Memory B cell (primary cell): ENCODE measurements at regions not wholly inside any gene's neighbourhood (a gene's known extent, or its start where the extent isn't known, plus 50 kb on each side); places are given as distances from the start of the nearest gene placed in this dataset.

Experiments used
- ATAC-seq: fragments of 150-1000 bp; cut with Tn5 transposase; 2 replicates; pipeline ENCODE4 v1.10.0; 2021; ENCODE audit warnings: low read depth, mild to moderate bottlenecking, moderate library complexity
- DNase-seq, 2 donors: peaks; one replicate each; pipeline ENCODE4 v3.0.0; 2022; ENCODE audit warnings: low spot score in 2 of 2
- H3K27ac Mint-ChIP-seq: one replicate; pipeline ENCODE4 v1.8.0; 2022; ENCODE audit warnings: mild to moderate bottlenecking, moderate library complexity, mixed read lengths
- H3K27me3 Mint-ChIP-seq: one replicate; pipeline ENCODE4 v1.8.0; 2022; ENCODE audit warnings: mixed read lengths
- H3K36me3 Mint-ChIP-seq: one replicate; pipeline ENCODE4 v1.8.0; 2022; ENCODE audit warnings: mild to moderate bottlenecking, mixed read lengths
- H3K4me1 Mint-ChIP-seq: one replicate; pipeline ENCODE4 v1.8.0; 2022; ENCODE audit warnings: mixed read lengths
- H3K4me3 Mint-ChIP-seq: one replicate; pipeline ENCODE4 v1.8.0; 2022; ENCODE audit warnings: mild to moderate bottlenecking, moderate library complexity, mixed read lengths
- H3K9me3 Mint-ChIP-seq: one replicate; pipeline ENCODE4 v1.8.0; 2022; ENCODE audit warnings: mixed read lengths

GRCh38 chr20:24245094-24245493, 224.3 kb upstream of the SYNDIG1 start:
- Mint-ChIP-seq H3K4me1 (no peaks in the 10 kb centered on the region), H3K36me3 (peaks cover 2% of the 10 kb centered on the region), H3K4me3 (no peak overlapping the region), H3K27ac (no peak overlapping the region), H3K9me3 (peaks cover 2% of the 10 kb centered on the region), H3K27me3 (peaks cover 7% of the 10 kb centered on the region)
- DNase-seq (no peak), ATAC-seq (no peak)

GRCh38 chr20:24242763-24243162, 226.7 kb upstream of the SYNDIG1 start:
- Mint-ChIP-seq H3K4me3 (no peak overlapping the region), H3K27ac (no peak overlapping the region), H3K36me3 (peaks cover 2% of the 10 kb centered on the region), H3K27me3 (peaks cover 8% of the 10 kb centered on the region), H3K4me1 (no peaks in the 10 kb centered on the region), H3K9me3 (no peaks in the 10 kb centered on the region)
- DNase-seq (no peak), ATAC-seq (no peak)

GRCh38 chr20:24241466-24241865, 228.0 kb upstream of the SYNDIG1 start:
- no peaks in the 10 kb centered on the region for H3K9me3 Mint-ChIP-seq

GRCh38 chr20:24236963-24237362, 232.5 kb upstream of the SYNDIG1 start:
- Mint-ChIP-seq H3K4me1 (no peaks in the 10 kb centered on the region), H3K27me3 (peaks cover 1% of the 10 kb centered on the region), H3K9me3 (no peaks in the 10 kb centered on the region), H3K4me3 (no peak overlapping the region), H3K27ac (no peak overlapping the region), H3K36me3 (no peaks in the 10 kb centered on the region)
- DNase-seq (no peak), ATAC-seq (no peak)

More at GRCh38 chr20:24241466-24241865, 228.0 kb upstream of the SYNDIG1 start:
- Mint-ChIP-seq H3K27ac (no peak overlapping the region), H3K4me3 (no peak overlapping the region), H3K36me3 (peaks cover 2% of the 10 kb centered on the region), H3K27me3 (peaks cover 8% of the 10 kb centered on the region), H3K4me1 (no peaks in the 10 kb centered on the region)
- no peak for DNase-seq
- ATAC-seq, result no peak

GRCh38 chr20:24236201-24236600, 233.2 kb upstream of the SYNDIG1 start:
- no peak overlapping the region for H3K4me3 Mint-ChIP-seq
- no peak for ATAC-seq

GRCh38 chr20:24235296-24236175, 233.9 kb upstream of the SYNDIG1 start:
- no peak overlapping the region for H3K27ac Mint-ChIP-seq
- H3K9me3 Mint-ChIP-seq, result no peaks in the 10 kb centered on the region
- DNase-seq, result no peak
- peaks cover 1% of the 10 kb centered on the region for H3K27me3 Mint-ChIP-seq
- no peaks in the 10 kb centered on the region for H3K36me3 Mint-ChIP-seq
- H3K4me1 Mint-ChIP-seq, result no peaks in the 10 kb centered on the region
- H3K4me3 Mint-ChIP-seq, result no peak overlapping the region
- ATAC-seq, result no peak

More at GRCh38 chr20:24236201-24236600, 233.2 kb upstream of the SYNDIG1 start:
- H3K27ac Mint-ChIP-seq, result no peak overlapping the region
- no peaks in the 10 kb centered on the region for H3K4me1 Mint-ChIP-seq
- no peak for DNase-seq
- peaks cover 1% of the 10 kb centered on the region for H3K27me3 Mint-ChIP-seq
- H3K36me3 Mint-ChIP-seq, result no peaks in the 10 kb centered on the region
- H3K9me3 Mint-ChIP-seq, result no peaks in the 10 kb centered on the region

- H3K4me3 Mint-ChIP-seq, result no peak overlapping the region
Observed at GRCh38 chr20:24227600-24227999, 239.0 kb upstream of the GGTLC1 start.

GRCh38 chr20:24212494-24212893, 223.9 kb upstream of the GGTLC1 start:
- H3K4me1 Mint-ChIP-seq, result peaks cover 3% of the 10 kb centered on the region
- H3K36me3 Mint-ChIP-seq, result peaks cover 4% of the 10 kb centered on the region
- ATAC-seq (no peak), DNase-seq (no peak)
- no peak overlapping the region for H3K27ac Mint-ChIP-seq
- no peak overlapping the region for H3K4me3 Mint-ChIP-seq
- H3K9me3 Mint-ChIP-seq, result peaks cover 17% of the 10 kb centered on the region
- peaks cover 9% of the 10 kb centered on the region for H3K27me3 Mint-ChIP-seq

More at GRCh38 chr20:24227600-24227999, 239.0 kb upstream of the GGTLC1 start:
- H3K9me3 Mint-ChIP-seq, result no peaks in the 10 kb centered on the region
- no peak overlapping the region for H3K27ac Mint-ChIP-seq
- no peaks in the 10 kb centered on the region for H3K4me1 Mint-ChIP-seq
- H3K36me3 Mint-ChIP-seq, result no peaks in the 10 kb centered on the region
- H3K27me3 Mint-ChIP-seq, result no peaks in the 10 kb centered on the region
- ATAC-seq (no peak), DNase-seq (no peak)

GRCh38 chr20:24211972-24212371, 223.4 kb upstream of the GGTLC1 start:
- Mint-ChIP-seq H3K36me3 (peaks cover 4% of the 10 kb centered on the region), H3K4me1 (peaks cover 3% of the 10 kb centered on the region), H3K27ac (no peak overlapping the region), H3K4me3 (no peak overlapping the region), H3K9me3 (peaks cover 16% of the 10 kb centered on the region), H3K27me3 (peaks cover 9% of the 10 kb centered on the region)
- ATAC-seq (no peak), DNase-seq (no peak)

- peaks cover 4% of the 10 kb centered on the region for H3K36me3 Mint-ChIP-seq
- peaks cover 13% of the 10 kb centered on the region for H3K9me3 Mint-ChIP-seq
- DNase-seq (no peak), ATAC-seq (no peak)
- peaks cover 3% of the 10 kb centered on the region for H3K4me1 Mint-ChIP-seq
- H3K4me3 Mint-ChIP-seq, result no peak overlapping the region
- peaks cover 9% of the 10 kb centered on the region for H3K27me3 Mint-ChIP-seq
- H3K27ac Mint-ChIP-seq, result no peak overlapping the region
Observed at GRCh38 chr20:24210356-24210755, 221.8 kb upstream of the GGTLC1 start.

GRCh38 chr20:24208652-24209051, 220.1 kb upstream of the GGTLC1 start:
- no peak overlapping the region for H3K27ac Mint-ChIP-seq
- H3K4me1 Mint-ChIP-seq, result peaks cover 3% of the 10 kb centered on the region
- ATAC-seq (no peak), DNase-seq (no peak)
- peaks cover 6% of the 10 kb centered on the region for H3K27me3 Mint-ChIP-seq
- H3K36me3 Mint-ChIP-seq, result peaks cover 4% of the 10 kb centered on the region
- peaks cover 13% of the 10 kb centered on the region for H3K9me3 Mint-ChIP-seq
- H3K4me3 Mint-ChIP-seq, result no peak overlapping the region

GRCh38 chr20:24207803-24208300, 219.3 kb upstream of the GGTLC1 start:
- Mint-ChIP-seq H3K36me3 (peaks cover 4% of the 10 kb centered on the region), H3K9me3 (peaks cover 13% of the 10 kb centered on the region), H3K4me1 (peaks cover 3% of the 10 kb centered on the region), H3K27me3 (peaks cover 6% of the 10 kb centered on the region), H3K27ac (no peak overlapping the region), H3K4me3 (no peak overlapping the region)
- DNase-seq (no peak), ATAC-seq (no peak)

GRCh38 chr20:24206995-24207394, 218.4 kb upstream of the GGTLC1 start:
- peaks cover 3% of the 10 kb centered on the region for H3K4me1 Mint-ChIP-seq
- H3K9me3 Mint-ChIP-seq, result peaks cover 13% of the 10 kb centered on the region
- peaks cover 4% of the 10 kb centered on the region for H3K36me3 Mint-ChIP-seq
- ATAC-seq, result no peak
- peaks cover 2% of the 10 kb centered on the region for H3K27me3 Mint-ChIP-seq
- no peak overlapping the region for H3K4me3 Mint-ChIP-seq
- no peak overlapping the region for H3K27ac Mint-ChIP-seq
- no peak for DNase-seq

- ATAC-seq (no peak), DNase-seq (no peak)
- Mint-ChIP-seq H3K4me1 (peaks cover 3% of the 10 kb centered on the region), H3K9me3 (peaks cover 12% of the 10 kb centered on the region), H3K4me3 (no peak overlapping the region), H3K36me3 (peaks cover 4% of the 10 kb centered on the region), H3K27me3 (no peaks in the 10 kb centered on the region), H3K27ac (no peak overlapping the region)
Observed at GRCh38 chr20:24203526-24204183, 215.1 kb upstream of the GGTLC1 start.
